ENCODE measurements at regions not wholly inside any gene's neighbourhood (a gene's known extent, or its start where the extent isn't known, plus 50 kb on each side); places are given as distances from the start of the nearest gene placed in this dataset.

GRCh38 chr1:5067246-5067645, 412.8 kb downstream of the AJAP1 start:
- Mint-ChIP-seq H3K27ac (no peak overlapping the region), H3K4me3 (no peak overlapping the region), H3K9me3 (peaks cover 3% of the 10 kb centered on the region), H3K27me3 (ENCODE audit: low read depth) (peaks cover 4% of the 10 kb centered on the region), H3K4me1 (no peaks in the 10 kb centered on the region), H3K36me3 (ENCODE audit: low read depth) (no peaks in the 10 kb centered on the region)
- TF ChIP-seq, protein P1, sequence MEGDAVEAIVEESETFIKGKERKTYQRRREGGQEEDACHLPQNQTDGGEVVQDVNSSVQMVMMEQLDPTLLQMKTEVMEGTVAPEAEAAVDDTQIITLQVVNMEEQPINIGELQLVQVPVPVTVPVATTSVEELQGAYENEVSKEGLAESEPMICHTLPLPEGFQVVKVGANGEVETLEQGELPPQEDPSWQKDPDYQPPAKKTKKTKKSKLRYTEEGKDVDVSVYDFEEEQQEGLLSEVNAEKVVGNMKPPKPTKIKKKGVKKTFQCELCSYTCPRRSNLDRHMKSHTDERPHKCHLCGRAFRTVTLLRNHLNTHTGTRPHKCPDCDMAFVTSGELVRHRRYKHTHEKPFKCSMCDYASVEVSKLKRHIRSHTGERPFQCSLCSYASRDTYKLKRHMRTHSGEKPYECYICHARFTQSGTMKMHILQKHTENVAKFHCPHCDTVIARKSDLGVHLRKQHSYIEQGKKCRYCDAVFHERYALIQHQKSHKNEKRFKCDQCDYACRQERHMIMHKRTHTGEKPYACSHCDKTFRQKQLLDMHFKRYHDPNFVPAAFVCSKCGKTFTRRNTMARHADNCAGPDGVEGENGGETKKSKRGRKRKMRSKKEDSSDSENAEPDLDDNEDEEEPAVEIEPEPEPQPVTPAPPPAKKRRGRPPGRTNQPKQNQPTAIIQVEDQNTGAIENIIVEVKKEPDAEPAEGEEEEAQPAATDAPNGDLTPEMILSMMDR (IDR thresholded peaks at IDR 0.05; ENCODE audit: unreplicated experiment in 3 of 3), result no peak

GRCh38 chr1:5053744-5054143, 399.3 kb downstream of the AJAP1 start:
- no peak overlapping the region for H3K27ac Mint-ChIP-seq
- no peaks in the 10 kb centered on the region for H3K36me3 Mint-ChIP-seq (ENCODE audit: low read depth)
- peaks cover 26% of the 10 kb centered on the region for H3K9me3 Mint-ChIP-seq
- TF ChIP-seq, protein P1 (IDR thresholded peaks at IDR 0.05; ENCODE audit: unreplicated experiment in 3 of 3), result no peak
- H3K4me3 Mint-ChIP-seq, result no peak overlapping the region
- no peaks in the 10 kb centered on the region for H3K4me1 Mint-ChIP-seq
- no peaks in the 10 kb centered on the region for H3K27me3 Mint-ChIP-seq (ENCODE audit: low read depth)

DNA sequence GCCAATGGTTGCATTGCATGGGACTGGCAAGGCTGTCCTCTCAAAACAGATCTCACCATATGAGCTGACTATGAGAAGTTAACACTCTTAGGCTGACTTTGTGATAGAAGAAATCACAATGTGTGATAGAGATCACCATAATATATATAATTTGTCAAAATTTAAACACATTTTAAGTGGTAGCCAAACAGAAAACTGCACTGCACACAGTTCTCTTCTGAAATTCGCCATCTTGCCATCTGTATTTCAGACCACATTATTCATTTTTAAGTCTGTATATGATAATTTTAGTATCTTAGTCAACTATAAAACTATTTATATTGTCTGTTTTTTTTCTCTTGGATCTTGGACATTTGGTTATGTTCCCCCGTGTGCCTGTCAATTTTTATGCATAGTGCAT, 374.7 kb downstream of the AJAP1 start:
- TF ChIP-seq, protein P1 (IDR thresholded peaks at IDR 0.05; ENCODE audit: unreplicated experiment in 3 of 3), result no peak
- peaks cover 23% of the 10 kb centered on the region for H3K27me3 Mint-ChIP-seq (ENCODE audit: low read depth)
- no peak overlapping the region for H3K4me3 Mint-ChIP-seq
- no peaks in the 10 kb centered on the region for H3K36me3 Mint-ChIP-seq (ENCODE audit: low read depth)
- H3K4me1 Mint-ChIP-seq, result no peaks in the 10 kb centered on the region
- no peaks in the 10 kb centered on the region for H3K9me3 Mint-ChIP-seq
- H3K27ac Mint-ChIP-seq, result no peak overlapping the region

DNA sequence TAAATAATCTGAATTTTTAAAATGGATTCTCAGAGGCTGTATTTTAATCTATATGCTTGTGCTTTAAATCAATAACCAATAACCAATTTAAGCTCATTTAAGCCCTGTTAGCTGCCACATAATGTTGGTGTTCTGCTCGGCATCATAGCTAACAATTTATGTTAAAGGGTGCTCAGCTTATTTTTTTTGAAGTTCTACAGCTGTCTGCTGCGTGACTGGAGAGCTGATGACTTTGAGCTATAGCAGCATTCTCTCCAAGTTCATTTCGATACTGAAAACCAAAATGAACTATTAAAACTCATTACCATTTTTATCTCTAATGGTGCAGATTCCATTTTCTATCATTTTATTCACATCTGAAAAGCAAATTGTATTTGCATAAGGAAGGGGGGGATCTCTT, 357.8 kb downstream of the AJAP1 start:
- Mint-ChIP-seq H3K4me3 (no peak overlapping the region), H3K36me3 (ENCODE audit: low read depth) (no peaks in the 10 kb centered on the region), H3K9me3 (no peaks in the 10 kb centered on the region), H3K27me3 (ENCODE audit: low read depth) (peaks cover 24% of the 10 kb centered on the region), H3K4me1 (no peaks in the 10 kb centered on the region), H3K27ac (no peak overlapping the region)
- TF ChIP-seq, protein P1 (IDR thresholded peaks at IDR 0.05; ENCODE audit: unreplicated experiment in 3 of 3), result no peak

DNA sequence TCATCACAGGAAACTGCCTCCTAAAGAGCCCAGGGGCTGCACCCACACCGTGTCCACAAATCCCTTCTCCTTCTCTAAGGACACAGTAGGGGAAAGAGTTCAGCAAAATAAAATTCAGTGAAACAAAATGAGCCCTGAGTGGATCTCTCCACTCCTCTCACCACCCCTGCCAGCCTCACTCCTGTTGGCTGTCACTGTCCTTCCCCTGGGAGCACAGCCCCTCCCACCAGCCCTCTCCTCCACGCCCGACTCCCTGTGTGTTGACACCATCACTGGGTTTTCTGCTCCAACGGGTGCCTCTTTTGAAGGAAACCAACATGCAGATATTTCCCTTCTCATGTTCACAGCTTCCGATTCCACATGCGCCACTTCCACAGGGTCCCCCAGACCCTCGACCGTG, 356.2 kb downstream of the AJAP1 start:
- Mint-ChIP-seq H3K4me1 (no peaks in the 10 kb centered on the region), H3K9me3 (no peaks in the 10 kb centered on the region), H3K36me3 (ENCODE audit: low read depth) (no peaks in the 10 kb centered on the region), H3K27me3 (ENCODE audit: low read depth) (peaks cover 27% of the 10 kb centered on the region), H3K4me3 (no peak overlapping the region), H3K27ac (no peak overlapping the region)
- TF ChIP-seq, protein P1 (IDR thresholded peaks at IDR 0.05; ENCODE audit: unreplicated experiment in 3 of 3), result no peak

DNA sequence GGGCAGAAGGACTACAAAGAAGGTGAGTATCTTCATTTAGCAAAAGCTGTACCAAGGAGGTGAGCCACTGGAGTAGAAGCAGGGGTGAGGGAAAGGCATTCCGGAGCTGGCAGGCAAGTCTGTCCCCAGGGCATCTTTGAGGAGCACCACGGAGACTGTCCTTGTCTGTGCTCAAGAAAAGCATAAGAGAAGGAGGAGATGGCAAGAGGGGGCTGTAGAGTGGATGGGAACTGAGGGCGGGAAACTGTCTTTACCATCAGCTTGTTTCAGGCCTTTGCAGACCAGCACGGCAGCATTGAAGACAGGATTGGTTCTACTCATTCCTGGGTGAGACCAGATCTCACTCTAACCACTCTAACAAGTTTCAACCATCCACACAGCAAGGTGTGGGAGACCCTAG, 355.8 kb downstream of the AJAP1 start:
- no peaks in the 10 kb centered on the region for H3K4me1 Mint-ChIP-seq
- no peaks in the 10 kb centered on the region for H3K36me3 Mint-ChIP-seq (ENCODE audit: low read depth)
- peaks cover under 1% of the 10 kb centered on the region for H3K9me3 Mint-ChIP-seq
- peaks cover 29% of the 10 kb centered on the region for H3K27me3 Mint-ChIP-seq (ENCODE audit: low read depth)
- TF ChIP-seq, protein P1 (IDR thresholded peaks at IDR 0.05; ENCODE audit: unreplicated experiment in 3 of 3), result no peak
- H3K4me3 Mint-ChIP-seq, result no peak overlapping the region
- no peak overlapping the region for H3K27ac Mint-ChIP-seq
